PC-9 (cell line): ENCODE measurements at regions not wholly inside any gene's neighbourhood (a gene's known extent, or its start where the extent isn't known, plus 50 kb on each side); places are given as distances from the start of the nearest gene placed in this dataset.

Experiments used
- BruUV-seq: library from RNA; stranded (reverse); fragments of 400-500 nt; replicated peaks from 2 replicates; lab custom pipeline; 2021; lab: Mats Ljungman, UMichigan
- CTCF ChIA-PET: fragments of 300-600 bp; sonication (Branson Sonifier 250); formaldehyde crosslinking; loops from one replicate; lab custom pipeline; 2022; ENCODE audit warnings: antibody characterized with exemption; lab: Charles Lee
- POLR2A ChIA-PET: fragments of 300-600 bp; sonication (Branson Sonifier 250); formaldehyde crosslinking; loops from one replicate; lab custom pipeline; 2022; ENCODE audit warnings: antibody characterized with exemption; ENCODE audit not compliant: unreplicated experiment; lab: Charles Lee
- DNase-seq, 2 experiments: peaks; one replicate each; pipeline versions ENCODE4 v3.0.0 to v3.0.0-alpha.2; 2015 to 2022; ENCODE audit warnings: mixed read lengths in 1 of 2
- H2AFZ ChIP-seq: fragments of 200-600 bp; sonication (generic); 2 replicates; pipeline ENCODE4 v1.8.1; 2017; ENCODE audit warnings: antibody characterized with exemption
- H3F3A ChIP-seq: fragments of 200-600 bp; sonication (generic); 2 replicates; pipeline ENCODE4 v1.8.1; 2017; ENCODE audit warnings: antibody characterized with exemption, mild to moderate bottlenecking, low read depth; ENCODE audit not compliant: insufficient read depth
- H3K27ac ChIP-seq: fragments of 200-600 bp; sonication (generic); 2 replicates; pipeline ENCODE4 v1.6.1; 2016; ENCODE audit warnings: mixed run types
- H3K27me3 ChIP-seq: fragments of 200-600 bp; sonication (generic); 2 replicates; pipeline ENCODE4 v1.6.1; 2016; ENCODE audit warnings: low read depth, mixed run types; ENCODE audit not compliant: insufficient read depth
- H3K36me3 ChIP-seq: fragments of 200-600 bp; sonication (generic); 2 replicates; pipeline ENCODE4 v1.6.1; 2016; ENCODE audit warnings: low read depth, mixed run types
- H3K4me1 ChIP-seq: fragments of 200-600 bp; sonication (generic); replicated peaks from 2 replicates; pipeline ENCODE4 v1.6.1; 2016; ENCODE audit warnings: mixed run types; ENCODE audit not compliant: insufficient read depth
- H3K4me2 ChIP-seq: fragments of 200-600 bp; sonication (generic); 2 replicates; pipeline ENCODE4 v1.6.1; 2017; ENCODE audit warnings: mixed run types
- H3K4me3 ChIP-seq: fragments of 200-600 bp; sonication (generic); 2 replicates; pipeline ENCODE4 v1.6.1; 2016; ENCODE audit warnings: mixed run types
- H3K79me2 ChIP-seq: fragments of 200-600 bp; sonication (generic); 2 replicates; pipeline ENCODE4 v1.6.1; 2017; ENCODE audit warnings: low read depth, mixed run types
- H3K9me2 ChIP-seq: fragments of 200-600 bp; sonication (generic); 2 replicates; pipeline ENCODE4 v1.8.1; 2017; ENCODE audit warnings: mild to moderate bottlenecking; ENCODE audit not compliant: insufficient read depth
- H3K9me3 ChIP-seq: fragments of 200-600 bp; sonication (generic); 2 replicates; pipeline ENCODE4 v1.8.1; 2016; ENCODE audit warnings: low read depth; ENCODE audit not compliant: insufficient read depth
- H4K20me1 ChIP-seq: fragments of 200-600 bp; sonication (generic); 2 replicates; pipeline ENCODE4 v1.8.1; 2017; ENCODE audit not compliant: insufficient read depth
- CTCF ChIP-seq: fragments of 200-600 bp; sonication (generic); conservative IDR thresholded peaks from 2 replicates; pipeline ENCODE4 v1.6.1; 2017; ENCODE audit warnings: mixed run types, antibody characterized with exemption, mild to moderate bottlenecking, moderate library complexity
- EZH2 ChIP-seq: fragments of 200-600 bp; sonication (generic); IDR thresholded peaks from 2 replicates; pipeline ENCODE4 v1.8.0; 2017; ENCODE audit warnings: antibody characterized with exemption, low read depth
- intact Hi-C: fragments of 100-400 bp; cut with micrococcal nuclease; formaldehyde crosslinking; loops from one replicate; pipeline ENCODE4 v1.10.0; 2022; ENCODE audit not compliant: unreplicated experiment

- H3K36me3 ChIP-seq: no peaks in the 10 kb centered on the region
- H3K4me3 ChIP-seq: no peak overlapping the region
- H3K27me3 ChIP-seq: no peaks in the 10 kb centered on the region
- H3K4me2 ChIP-seq: no peak overlapping the region
- no peaks in the 10 kb centered on the region for H4K20me1 ChIP-seq
- no peak for TF ChIP-seq EZH2
- no peak for TF ChIP-seq CTCF
- intact Hi-C loops: no loop called here
- 0 out of 2 replicates have a peak, but pooled peaks cover 8% of the 10 kb centered on the region for H3K4me1 ChIP-seq
- BruUV-seq: no TSS peak
- no peaks in the 10 kb centered on the region for H3K9me3 ChIP-seq
- POLR2A ChIA-PET: no interaction called here
- CTCF ChIA-PET: no interaction called here
- H3K9me2 ChIP-seq: no peaks in the 10 kb centered on the region
- DNase-seq: no peak
- H3K79me2 ChIP-seq: no peaks in the 10 kb centered on the region
- no peak overlapping the region for H3K27ac ChIP-seq
- no peak overlapping the region for H2AFZ ChIP-seq
- H3F3A ChIP-seq: no peaks in the 10 kb centered on the region
Measured at GRCh38 chr12:16454481-16454880, 107.0 kb downstream of the MGST1 start.

- POLR2A ChIA-PET: no interaction called here
- no peak overlapping the region for H3K4me2 ChIP-seq
- no peak for TF ChIP-seq CTCF
- no peak for TF ChIP-seq EZH2
- BruUV-seq: no TSS peak
- H3K36me3 ChIP-seq: no peaks in the 10 kb centered on the region
- no peak overlapping the region for H3K4me3 ChIP-seq
- intact Hi-C loops: no loop called here
- no peak for DNase-seq
- no peaks in the 10 kb centered on the region; the same call in 1 of the 2 replicates for H3K79me2 ChIP-seq
- H3K4me1 ChIP-seq: 0 out of 2 replicates have a peak, but pooled peaks cover 8% of the 10 kb centered on the region
- H3K9me2 ChIP-seq: no peaks in the 10 kb centered on the region; the same call in 1 of the 2 replicates
- no peaks in the 10 kb centered on the region for H3K9me3 ChIP-seq
- no peaks in the 10 kb centered on the region for H3K27me3 ChIP-seq
- no peak overlapping the region for H3K27ac ChIP-seq
- no peaks in the 10 kb centered on the region for H3F3A ChIP-seq
- no peak overlapping the region for H2AFZ ChIP-seq
- CTCF ChIA-PET: no interaction called here
- H4K20me1 ChIP-seq: no peaks in the 10 kb centered on the region
Measured at GRCh38 chr12:16458521-16459078, 111.2 kb downstream of the MGST1 start.

GRCh38 chr12:16467272-16467671 lies 119.8 kb downstream of the MGST1 start:
- Histone ChIP-seq H3K79me2 (no peaks in the 10 kb centered on the region), H4K20me1 (no peaks in the 10 kb centered on the region), H3F3A (no peaks in the 10 kb centered on the region), H3K9me2 (no peaks in the 10 kb centered on the region), H3K27ac (no peak overlapping the region), H3K9me3 (no peaks in the 10 kb centered on the region), H3K27me3 (no peaks in the 10 kb centered on the region), H2AFZ (no peak overlapping the region), H3K4me2 (no peak overlapping the region), H3K36me3 (no peaks in the 10 kb centered on the region), H3K4me1 (no peaks in the 10 kb centered on the region), H3K4me3 (no peak overlapping the region)
- ChIA-PET CTCF (no interaction called here), POLR2A (no interaction called here)
- BruUV-seq: no TSS peak
- DNase-seq: no peak
- no peak for TF ChIP-seq EZH2
- TF ChIP-seq CTCF: no peak
- intact Hi-C loops: no loop called here
